HG02870 (cell line): ENCODE measurements at regions not wholly inside any gene's neighbourhood (a gene's known extent, or its start where the extent isn't known, plus 50 kb on each side); places are given as distances from the start of the nearest gene placed in this dataset.

Source experiments
- ATAC-seq: cut with Tn5 transposase; IDR thresholded peaks from one replicate; pipeline ENCODE4 v1.9.1; 2021; ENCODE audit warnings: mild to moderate bottlenecking, moderate library complexity; ENCODE audit not compliant: unreplicated experiment

DNA sequence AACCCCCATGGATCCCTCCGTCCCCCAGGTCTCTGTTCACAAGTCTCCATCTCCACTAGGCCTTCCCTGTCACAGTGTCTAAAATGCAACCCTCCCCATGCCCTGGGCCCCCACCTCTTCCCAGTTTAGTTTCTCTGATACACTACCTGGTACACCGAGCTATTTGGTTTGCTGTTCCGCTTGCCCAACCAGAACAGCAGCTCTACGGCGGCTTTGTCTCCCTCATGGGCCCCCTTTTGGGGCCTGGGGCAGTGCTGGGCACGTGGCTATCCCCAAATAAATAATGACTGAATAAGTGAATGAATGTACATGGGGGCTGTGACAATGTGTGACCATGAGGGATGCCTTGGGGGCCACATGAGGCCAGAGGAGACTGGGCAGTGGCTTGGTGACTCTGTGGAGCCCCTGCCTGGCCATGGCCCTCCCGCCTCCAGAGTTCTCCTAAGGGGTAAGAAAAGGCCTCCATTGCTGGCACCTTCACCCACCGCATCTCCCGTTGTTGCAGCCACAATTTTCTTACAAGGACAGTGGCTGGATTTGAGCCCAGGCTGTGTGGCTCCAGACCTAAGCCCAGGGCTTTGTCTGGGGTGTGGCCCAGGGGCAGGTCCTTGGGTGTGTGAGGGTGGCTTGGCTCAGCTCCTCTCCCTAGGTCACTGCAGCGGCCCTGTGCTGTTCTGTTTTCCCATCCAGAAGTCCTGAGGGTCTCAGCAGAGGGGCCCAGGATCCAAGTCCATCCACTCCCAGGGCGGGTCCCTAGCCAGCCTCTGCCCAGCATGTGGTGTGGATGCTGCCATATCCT, 408.5 kb upstream of the SULF2 start:
- ATAC-seq: no peak

DNA sequence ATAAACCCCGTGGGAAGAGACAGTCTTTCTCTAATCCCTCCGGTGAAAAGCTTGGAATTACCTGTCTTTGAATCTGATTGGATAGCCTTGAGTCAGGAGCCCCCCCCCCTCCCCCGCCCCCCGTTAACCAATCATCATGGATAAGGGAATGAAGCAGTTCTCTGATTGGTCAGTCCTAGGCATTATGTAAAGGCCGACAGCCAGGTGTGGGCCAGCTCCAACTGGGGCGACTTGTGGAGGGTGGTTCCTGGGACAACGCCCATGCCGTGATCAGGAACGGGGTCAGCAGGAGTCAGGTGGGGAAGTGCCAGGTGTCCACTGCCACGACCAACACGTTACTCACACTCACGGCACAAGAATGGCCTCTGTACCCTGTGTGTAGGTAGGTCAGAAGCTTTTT, 406.8 kb upstream of the SULF2 start:
- ATAC-seq: no peak

DNA sequence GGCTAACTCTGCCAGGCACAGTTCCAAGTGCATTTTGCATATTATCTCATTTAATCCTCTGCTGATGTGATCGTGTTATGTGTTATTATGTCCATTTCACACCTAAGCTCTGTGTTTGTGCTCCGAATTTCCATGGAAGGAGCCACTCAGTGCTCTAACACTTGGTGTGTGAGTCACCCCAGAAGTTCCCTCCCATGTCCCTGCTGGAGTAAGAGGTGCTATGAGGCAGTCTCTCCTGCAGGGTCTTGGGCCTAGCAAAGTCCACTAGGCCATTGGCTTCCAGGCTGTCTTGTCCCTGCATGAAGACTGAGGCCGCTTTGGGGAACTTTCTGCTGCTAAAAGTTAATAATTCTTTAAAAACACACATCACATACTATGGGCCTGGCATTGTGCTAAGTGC, 405.9 kb upstream of the SULF2 start:
- no peak for ATAC-seq

DNA sequence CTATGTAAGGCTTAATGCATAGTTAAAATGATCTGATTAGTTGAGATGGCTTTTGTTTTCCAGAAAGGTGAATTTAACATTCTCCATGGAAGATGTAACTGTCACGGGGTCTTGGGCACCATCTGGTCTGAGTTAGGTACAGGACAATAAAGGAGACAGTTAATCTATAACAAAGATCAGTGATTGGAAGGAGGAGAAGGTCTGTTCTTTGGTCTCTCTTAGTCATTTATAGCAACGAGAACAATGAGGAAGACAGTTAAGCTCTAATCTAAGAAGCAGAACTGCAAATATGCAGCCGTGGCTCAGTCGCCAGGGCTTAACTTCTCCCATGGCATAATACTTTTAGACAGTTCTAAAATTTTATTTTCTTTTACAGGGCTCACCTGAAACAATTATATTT, 405.5 kb upstream of the SULF2 start:
- no peak for ATAC-seq

DNA sequence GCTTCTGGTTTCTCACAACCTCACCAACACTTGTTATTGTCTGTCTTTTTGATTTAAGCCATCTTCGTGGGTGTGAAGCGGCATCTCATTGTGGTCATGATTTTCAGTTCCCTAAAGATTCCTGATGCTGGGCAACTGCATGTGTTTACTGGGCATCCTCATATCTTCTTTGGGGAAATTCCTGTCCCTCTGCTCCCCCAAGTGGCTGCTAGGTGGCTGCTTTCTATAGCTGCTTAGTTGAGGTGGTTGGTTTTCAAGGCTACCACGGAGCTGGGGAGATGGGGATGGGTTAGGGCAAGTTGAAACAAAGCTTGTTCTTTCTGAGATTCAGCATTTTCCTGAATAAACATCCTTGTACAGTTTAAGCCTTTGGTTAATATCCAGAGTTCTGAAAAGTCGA, 403.9 kb upstream of the SULF2 start:
- ATAC-seq: no peak

DNA sequence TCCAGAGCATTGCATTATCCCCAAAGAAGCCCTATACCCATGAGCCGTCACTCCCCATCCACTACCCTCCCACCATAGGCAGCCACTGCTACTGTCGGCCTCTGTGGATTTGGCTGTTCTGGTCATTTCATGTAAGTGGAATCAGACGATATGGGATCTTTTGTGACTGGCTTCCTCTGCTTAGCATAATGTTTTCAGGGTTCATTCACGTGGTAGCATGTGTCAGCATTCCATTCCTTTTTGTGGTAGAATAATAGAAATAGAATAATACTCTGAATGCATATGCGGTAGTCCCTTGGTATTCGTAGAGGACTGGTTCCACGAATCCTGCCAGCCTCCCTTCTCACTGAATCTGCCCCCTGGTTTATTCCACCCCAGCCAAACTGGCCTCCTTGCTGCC, 402.6 kb upstream of the SULF2 start:
- no peak for ATAC-seq

DNA sequence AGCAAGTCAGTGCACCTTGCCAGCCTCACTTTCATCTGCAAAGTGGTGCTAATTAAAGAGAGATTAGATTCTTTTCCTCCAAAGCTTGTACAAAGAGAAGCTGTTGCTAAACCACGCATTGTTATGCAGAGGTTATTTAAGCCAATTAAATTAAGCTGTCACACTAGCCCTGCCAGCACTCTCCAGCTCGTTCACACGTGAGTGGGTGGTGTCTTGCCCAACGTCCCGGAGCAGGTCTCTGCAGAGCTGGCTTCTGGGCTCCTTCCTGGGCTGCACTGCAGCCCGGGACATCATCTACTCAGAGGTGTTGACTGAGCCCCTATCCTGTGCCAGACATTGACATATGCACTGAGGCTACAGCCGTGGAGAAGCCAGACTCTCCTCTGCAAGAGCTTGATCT, 401.6 kb upstream of the SULF2 start:
- ATAC-seq: no peak

DNA sequence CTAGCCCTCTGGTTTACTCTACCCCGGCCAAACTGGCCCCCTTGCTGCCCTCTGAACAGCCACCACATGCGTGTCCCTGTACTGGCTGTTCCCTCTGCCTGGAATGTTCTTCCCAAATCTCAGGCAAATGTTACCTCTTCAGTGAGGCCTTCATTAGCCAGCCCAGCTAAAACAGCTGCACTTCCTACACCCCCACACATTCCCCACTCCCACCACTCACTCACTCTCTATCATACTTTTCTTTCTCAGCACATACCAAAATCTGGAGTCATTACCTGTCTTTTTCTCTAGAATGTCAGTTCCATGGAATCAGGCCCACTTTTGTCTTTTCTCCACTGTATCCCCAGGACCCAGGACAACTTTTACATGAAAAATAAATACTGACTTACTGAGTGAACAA, 401.2 kb upstream of the SULF2 start:
- no peak for ATAC-seq

DNA sequence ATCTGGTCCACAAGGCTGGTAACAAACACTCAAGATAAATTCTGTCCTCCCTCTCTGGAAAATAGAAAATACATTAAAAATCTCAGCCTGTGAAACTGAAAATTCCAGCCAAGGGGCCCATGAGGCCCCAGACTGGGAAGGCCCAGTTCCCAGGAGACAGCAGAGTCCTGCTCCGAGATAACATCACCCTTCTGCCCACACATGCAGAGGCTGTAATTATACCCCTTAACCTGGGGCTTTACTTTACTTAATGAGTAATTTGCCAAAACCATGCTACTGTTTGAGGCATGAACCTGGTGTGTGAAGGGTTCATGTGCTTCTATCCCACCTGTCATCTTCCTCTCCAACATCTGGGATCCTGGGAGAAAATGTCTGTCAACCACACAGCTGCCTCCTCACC, 398.9 kb upstream of the SULF2 start:
- no peak for ATAC-seq

DNA sequence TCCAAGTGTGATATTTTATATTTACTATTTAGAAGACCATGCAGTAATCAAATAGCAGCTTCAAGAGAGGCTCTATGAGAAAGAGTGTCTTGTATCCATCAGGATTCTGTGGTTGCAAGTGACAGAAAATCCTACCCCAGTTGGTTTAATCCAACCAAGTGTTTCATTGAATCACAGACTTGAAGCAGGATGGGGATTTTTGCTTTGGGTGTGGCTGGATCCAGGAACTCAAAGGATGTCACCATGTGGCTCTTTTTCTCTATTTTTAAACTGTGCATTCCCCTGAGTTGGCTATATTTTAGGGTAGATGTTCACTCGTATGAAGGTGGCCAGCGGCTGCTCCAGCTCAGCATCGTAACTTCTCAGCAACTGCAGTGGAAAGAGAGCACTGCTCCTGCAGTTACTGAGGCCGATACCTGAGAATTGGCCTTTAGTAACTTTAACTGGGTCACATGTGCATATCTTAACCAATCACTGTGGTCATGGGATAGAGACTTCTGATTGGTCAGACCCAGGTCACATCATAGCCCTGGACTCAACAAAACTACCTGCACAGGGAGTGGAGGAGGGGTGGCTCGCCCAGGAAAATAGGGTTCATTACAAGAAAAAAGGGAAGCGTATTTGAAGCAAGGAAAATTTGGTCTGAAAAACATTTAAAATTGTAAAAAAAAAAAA, 396.1 kb upstream of the SULF2 start:
- no peak for ATAC-seq

DNA sequence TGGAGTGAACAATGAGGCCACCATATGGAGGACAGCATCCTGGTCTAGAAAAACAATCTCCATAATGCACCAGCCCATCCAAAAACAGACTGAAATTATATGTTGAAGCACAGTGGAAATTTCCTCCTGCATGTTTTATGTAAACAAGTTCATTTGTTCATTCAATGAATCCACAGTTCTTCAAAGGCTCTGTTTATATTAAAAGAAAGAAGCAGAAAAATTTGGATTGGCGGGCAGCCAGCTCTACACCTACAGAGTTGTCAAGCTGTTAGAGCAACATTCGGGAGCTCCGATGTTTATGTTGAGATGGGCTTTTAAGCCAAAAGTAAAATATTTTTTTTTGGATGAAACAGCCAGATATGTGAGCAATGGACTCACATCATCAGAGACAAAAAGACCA, 395.3 kb upstream of the SULF2 start:
- no peak for ATAC-seq

DNA sequence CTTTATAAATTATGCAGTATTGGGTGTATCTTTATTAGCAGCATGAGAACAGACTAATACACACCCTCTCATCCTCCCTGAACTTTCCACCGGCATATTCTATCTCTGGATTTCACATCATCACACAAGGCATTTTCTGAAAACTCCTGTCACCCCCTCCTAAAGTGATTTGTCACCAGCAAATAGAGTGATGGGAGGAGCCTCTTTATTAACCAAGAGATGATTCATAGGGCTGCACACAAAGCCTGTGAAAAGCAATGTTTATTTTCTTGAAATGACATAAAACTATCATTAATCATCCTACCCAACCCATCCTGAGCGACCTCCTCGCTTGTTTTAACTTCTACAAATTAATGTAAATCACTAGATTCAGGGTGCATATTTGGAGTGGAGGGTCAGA, 394.7 kb upstream of the SULF2 start:
- no peak for ATAC-seq

DNA sequence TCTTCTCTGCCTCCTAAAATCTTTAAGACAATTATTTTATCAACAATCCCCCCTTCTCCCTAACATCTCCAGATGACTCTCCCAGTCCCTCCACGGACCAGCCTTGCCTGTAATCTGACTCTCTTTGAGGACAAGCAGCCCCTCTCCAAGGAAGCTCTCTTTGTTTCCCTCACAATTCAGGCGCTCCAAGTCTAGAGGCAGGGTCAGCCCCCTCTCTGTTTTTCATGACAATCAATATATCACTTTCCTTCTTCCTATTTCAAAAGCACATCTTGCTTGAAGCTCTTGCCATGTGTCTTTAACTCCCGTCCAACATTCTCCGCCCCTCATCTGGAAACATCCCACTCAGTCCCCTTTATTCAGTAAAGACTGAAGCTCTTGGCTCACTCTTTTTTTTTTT, 393.4 kb upstream of the SULF2 start:
- no peak for ATAC-seq

DNA sequence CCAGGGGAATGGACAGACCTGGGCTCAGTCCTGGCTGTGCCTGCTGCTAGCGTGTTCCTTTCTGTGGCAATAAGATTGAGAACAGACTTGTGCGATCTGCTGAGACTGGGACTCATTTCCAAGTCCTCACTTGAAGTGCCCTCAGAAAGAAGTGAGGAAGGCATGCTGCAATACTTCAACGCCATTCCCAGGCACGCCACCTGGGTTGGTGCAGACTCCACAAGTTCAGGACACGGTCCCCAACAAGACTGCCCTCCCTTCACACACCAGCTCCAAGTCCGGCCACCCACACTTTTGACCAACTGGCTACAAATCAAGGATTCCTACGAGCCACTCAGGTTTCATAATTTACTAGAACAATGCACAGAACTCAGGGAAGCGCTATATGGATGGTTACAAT, 391.8 kb upstream of the SULF2 start:
- no peak for ATAC-seq

DNA sequence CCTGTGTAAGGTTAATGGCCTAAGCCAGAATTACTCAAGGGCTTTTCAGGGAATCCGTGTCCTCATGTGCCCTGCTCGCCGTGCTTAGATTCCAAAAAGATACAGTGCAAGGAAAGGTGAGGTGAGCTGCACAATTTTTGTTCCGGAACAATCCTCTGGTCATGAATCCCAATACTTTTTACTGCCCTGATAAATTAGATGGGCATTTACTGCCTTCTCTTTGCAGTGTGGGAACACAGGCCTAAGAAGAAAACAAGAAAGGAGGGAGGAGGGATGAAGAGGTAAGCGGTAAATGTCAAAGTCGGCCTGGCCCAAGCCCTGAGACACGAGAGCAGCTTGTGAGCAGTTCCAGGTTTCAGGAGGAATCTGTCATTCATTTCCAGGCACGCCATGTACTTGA, 390.9 kb upstream of the SULF2 start:
- no peak for ATAC-seq

DNA sequence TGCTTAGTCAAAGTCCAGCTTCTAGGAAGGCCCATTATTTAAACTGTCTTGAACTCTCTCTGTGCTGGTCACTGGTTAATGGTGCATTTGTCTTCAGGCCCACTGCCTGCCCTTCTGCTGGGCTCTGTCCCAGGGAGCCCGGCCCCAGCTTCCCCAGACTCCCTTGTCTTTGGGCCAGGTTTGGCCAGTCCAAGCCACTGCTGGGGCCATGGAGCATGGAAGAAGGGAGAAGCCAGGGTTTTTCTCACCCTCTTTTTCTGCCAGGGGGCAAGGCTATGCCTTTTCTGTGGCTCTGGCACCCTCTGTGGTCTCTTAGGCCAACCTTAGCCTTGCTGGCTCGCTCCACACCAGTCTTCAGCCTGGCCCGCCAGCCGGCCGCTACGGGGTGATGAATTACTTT, 390.0 kb upstream of the SULF2 start:
- no peak for ATAC-seq

DNA sequence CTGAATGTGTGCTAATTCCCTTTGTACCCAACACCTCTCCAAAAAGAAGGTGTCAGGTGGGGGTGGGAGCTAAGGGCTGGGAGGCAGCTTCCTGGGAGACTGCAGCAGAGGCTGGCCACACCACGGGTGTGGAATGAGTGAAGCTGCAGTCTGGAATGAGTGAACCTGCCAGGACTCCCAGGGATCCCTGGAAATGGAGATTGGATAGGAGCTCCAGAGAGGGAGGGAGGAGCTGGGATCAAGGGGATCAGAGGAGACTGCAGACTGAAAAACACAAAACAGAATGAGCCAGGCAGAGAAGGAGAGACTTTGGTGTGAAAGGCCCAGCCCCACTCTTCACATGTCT, 387.0 kb upstream of the SULF2 start:
- ATAC-seq: no peak

DNA sequence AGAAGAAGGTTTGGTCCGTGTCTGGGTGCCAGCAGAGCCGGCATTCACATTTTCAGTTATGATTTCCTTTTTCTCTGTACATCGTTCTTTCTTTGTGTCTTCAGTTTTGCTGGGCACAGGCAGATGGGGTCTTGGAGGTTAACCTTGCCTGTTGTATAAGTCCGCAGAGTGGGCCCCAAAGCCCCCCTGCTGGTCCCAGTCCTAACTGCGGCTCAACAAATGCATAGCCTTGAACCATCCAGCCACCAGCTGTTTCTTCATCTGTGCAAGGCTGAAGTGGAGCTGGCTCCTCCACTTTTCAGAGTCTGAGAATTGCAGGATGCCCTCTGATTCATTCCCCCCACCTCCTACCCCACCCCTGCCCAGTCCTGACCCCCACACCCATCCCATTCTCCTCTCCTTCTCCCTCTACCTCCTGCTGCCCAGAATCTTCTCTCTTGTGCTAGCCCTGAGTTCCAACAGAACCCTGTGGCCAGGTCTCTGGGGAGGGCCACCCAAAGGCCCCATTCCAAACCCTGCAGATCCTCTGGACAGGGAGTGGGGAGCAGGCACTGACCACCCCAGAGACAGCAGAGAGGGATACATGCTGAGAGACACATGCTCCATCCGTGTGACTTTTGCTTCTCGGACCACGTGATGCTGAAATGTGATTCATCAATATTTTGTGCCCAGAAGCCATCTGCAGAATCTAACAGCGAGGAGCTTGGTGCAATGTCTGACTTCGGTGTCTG, 386.5 kb upstream of the SULF2 start:
- ATAC-seq: no peak

DNA sequence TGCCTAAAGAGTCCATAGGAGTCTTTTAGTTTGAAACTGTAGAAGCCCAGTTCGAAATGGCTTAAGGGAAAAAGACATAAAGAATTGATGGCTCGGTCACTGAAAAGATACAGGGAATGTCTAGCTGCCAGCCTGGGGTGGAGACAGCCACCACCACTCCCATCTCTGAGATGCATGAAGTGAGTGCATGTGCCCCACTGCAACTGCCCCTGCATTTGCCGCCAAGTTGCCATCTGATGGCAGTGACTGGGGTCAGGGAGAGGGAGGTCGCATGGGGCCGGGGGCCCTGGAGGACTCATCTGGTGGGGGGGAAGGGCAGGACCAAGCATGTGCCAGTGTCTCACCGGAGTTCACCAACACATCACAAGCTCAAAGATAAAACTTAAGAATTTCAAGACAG, 385.8 kb upstream of the SULF2 start:
- no peak for ATAC-seq

DNA sequence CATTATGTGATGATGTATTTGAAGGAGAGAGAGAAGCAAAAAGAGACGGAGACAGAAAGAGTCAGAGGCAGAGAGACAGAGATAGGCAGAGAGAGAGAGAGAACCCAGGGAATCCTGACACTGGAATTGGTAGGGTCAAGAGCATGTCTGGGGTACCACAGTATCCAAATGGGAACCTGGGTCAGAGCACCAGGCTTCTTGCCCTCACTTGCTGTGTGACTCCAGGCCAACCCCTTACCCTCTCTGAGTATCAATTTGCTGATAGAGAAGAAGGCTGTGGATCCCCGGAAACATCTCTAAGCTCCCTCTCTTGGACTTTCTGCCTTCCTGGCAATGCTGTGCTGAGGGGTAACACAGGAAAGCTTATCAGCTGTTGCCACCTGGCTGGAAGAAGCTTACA, 385.3 kb upstream of the SULF2 start:
- no peak for ATAC-seq

DNA sequence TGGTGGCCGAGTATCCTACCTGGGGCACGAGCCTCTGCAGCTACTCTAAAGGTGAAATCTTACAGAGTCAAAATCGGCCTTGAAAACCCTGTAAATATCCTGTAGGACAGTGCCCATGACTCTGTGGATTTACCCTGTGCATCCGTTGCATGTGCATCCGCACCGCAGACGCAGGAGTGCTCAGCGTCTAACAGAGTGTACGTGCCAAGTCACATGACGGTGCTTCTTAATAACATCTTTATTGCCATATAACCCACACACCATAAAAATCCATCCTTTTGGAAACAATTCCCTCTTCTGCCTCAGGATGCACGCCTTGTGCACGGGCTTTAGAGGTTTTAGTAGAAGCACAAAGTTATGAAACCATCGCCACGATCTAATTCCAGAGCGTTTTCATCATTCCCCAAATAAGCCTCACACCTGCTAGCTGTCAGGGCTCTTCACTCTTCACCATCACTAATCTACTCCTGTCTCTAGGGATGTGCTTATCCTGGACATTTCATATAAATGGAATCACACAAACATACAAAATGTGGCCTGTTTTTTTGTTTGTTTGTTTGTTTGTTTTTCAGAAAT, 384.5 kb upstream of the SULF2 start:
- ATAC-seq: no peak
